Duodenal mucosa (tissue), 2 donors: ENCODE measurements at regions not wholly inside any gene's neighbourhood (a gene's known extent, or its start where the extent isn't known, plus 50 kb on each side); places are given as distances from the start of the nearest gene placed in this dataset.

ENCODE experiments used
- H3K27ac ChIP-seq: one replicate; pipeline ENCODE4 v1.7.0; 2013; ENCODE audit warnings: low read depth, low read length
- H3K27me3 ChIP-seq, 2 donors: one replicate each; pipeline ENCODE4 v1.7.0; 2013; ENCODE audit warnings: low read length in 2 of 2, control low read depth in 1 of 2; ENCODE audit not compliant: insufficient read depth in 2 of 2, control insufficient read depth in 1 of 2
- H3K36me3 ChIP-seq, 2 donors: one replicate each; pipeline ENCODE4 v1.7.0; 2013; ENCODE audit warnings: low read length in 2 of 2, control low read depth in 1 of 2; ENCODE audit not compliant: insufficient read depth in 2 of 2, control insufficient read depth in 1 of 2
- H3K4me1 ChIP-seq, 2 donors: one replicate each; pipeline ENCODE4 v1.7.0; 2013; ENCODE audit warnings: low read length in 2 of 2, control low read depth in 1 of 2; ENCODE audit not compliant: insufficient read depth in 2 of 2, control insufficient read depth in 1 of 2
- H3K4me3 ChIP-seq, 2 donors: one replicate each; pipeline ENCODE4 v1.7.0; 2013; ENCODE audit warnings: low read length in 2 of 2, low read depth in 1 of 2
- H3K9ac ChIP-seq, 2 donors: one replicate each; pipeline ENCODE4 v1.7.0; 2013; ENCODE audit warnings: low read length in 2 of 2, low read depth in 1 of 2
- H3K9me3 ChIP-seq, 2 donors: one replicate each; pipeline ENCODE4 v1.7.0; 2013; ENCODE audit warnings: low read length in 2 of 2, control low read depth in 1 of 2; ENCODE audit not compliant: control insufficient read depth in 1 of 2

DNA sequence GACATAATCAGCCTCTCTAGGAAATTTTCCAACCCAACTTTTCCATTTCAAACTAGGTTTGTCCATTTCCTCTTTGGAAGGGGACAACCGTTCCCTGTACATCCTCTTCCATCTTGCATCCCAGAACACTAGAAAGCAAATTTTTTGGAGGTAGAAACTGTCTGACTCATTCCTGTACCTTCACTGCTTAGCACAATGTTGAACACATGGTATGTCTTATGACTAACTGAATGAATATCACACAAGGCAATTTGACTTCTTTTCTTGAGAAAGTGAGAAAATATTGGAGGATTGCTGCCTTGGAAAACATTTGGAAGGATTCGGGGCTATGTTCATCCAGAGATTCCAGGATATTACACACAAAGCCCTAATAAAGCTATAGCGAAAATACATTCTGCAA, 289.1 kb downstream of the FGFR2 start:
- Histone ChIP-seq H3K4me3 (no peak overlapping the region), H3K27me3 (no peaks in the 10 kb centered on the region), H3K9me3 (no peaks in the 10 kb centered on the region), H3K36me3 (no peaks in the 10 kb centered on the region), H3K9ac (no peak overlapping the region), H3K27ac (no peak overlapping the region), H3K4me1 (peaks cover 0 to 1% of the 10 kb centered on the region in 2 donors)

DNA sequence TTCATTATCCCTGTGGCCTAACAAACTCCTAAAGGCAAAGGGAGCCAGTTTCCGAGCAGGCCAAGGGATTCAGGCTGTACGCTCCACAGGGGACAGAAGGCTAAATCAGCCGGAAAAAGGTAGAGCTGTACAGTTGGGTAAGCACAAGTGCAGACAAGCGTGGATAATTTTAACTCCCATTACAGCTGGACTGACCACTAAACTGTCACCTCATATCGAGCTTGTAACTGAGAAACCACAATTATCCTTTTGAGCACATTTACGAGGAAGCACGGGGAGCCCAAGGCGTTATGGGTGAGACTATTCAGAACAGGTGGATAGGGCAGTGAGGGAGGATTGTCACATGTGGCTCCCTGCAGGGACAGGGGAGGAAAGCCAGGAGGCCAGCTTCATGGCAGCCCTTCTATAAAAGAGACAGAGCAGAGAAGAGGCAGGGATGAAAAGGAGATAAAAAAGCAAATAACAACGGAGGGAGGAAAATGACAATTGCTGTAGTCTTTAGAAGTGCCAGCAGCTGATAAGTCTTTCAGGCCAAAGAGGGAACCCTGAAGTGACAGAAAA, 288.0 kb downstream of the FGFR2 start:
- Histone ChIP-seq H3K27ac (no peak overlapping the region), H3K27me3 (no peaks in the 10 kb centered on the region), H3K4me3 (no peak overlapping the region), H3K36me3 (no peaks in the 10 kb centered on the region), H3K9ac (no peak overlapping the region), H3K4me1 (no peaks in the 10 kb centered on the region), H3K9me3 (no peaks in the 10 kb centered on the region)

DNA sequence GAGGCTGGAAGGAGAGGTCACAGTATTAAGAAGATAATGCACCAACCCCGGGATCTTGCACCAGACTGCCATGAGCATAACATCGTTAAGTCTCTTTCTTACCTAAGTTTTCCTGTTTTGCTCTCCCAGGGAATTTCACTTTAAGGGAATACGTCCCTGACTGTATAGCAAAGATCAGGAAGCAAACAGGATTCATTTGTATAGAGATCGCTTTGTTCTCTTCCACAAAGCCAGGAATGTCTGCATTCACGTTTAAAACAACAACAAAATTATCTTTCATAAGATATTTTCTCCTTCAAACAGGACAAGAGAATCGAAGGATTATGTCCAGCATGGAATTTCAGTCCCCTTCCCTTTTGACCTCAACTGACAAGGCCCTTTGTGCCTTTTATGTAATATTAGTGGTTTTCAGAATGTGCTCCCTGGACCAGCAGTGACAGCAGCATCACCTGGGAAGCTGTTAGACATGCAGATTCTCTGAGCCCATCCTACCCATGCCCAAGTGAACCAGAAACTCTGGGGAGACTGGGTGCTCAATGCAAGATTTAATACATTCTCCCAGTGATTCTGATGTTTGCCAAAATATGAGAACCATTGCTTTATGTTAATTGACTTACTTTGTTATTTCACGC, 286.3 kb downstream of the FGFR2 start:
- Histone ChIP-seq H3K9ac (no peak overlapping the region), H3K27ac (no peak overlapping the region), H3K27me3 (no peaks in the 10 kb centered on the region), H3K36me3 (no peaks in the 10 kb centered on the region), H3K9me3 (no peaks in the 10 kb centered on the region), H3K4me3 (no peak overlapping the region), H3K4me1 (no peaks in the 10 kb centered on the region)

DNA sequence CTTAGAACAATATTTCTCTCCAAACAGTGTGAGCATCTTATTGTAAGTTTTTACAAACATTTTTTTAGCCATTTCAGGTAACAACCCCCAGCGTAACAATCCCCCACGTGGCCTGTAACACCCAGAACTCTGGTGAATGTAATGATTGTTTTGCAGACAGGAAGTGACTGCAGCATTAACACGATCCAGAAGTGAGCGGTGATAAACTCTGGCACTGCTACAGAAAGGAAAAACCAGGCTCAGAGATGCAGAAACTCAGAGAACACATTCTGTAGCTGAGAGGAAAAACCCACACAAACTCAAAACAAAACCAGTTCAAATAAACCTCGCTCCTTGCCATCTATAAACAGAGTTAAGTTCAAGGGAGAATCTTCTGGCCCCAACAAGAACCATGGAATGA, 285.7 kb downstream of the FGFR2 start:
- H3K36me3 ChIP-seq, result no peaks in the 10 kb centered on the region
- no peaks in the 10 kb centered on the region for H3K4me1 ChIP-seq
- H3K27me3 ChIP-seq, result no peaks in the 10 kb centered on the region
- no peak overlapping the region for H3K27ac ChIP-seq
- no peaks in the 10 kb centered on the region for H3K9me3 ChIP-seq
- H3K4me3 ChIP-seq, result no peak overlapping the region
- no peak overlapping the region for H3K9ac ChIP-seq

DNA sequence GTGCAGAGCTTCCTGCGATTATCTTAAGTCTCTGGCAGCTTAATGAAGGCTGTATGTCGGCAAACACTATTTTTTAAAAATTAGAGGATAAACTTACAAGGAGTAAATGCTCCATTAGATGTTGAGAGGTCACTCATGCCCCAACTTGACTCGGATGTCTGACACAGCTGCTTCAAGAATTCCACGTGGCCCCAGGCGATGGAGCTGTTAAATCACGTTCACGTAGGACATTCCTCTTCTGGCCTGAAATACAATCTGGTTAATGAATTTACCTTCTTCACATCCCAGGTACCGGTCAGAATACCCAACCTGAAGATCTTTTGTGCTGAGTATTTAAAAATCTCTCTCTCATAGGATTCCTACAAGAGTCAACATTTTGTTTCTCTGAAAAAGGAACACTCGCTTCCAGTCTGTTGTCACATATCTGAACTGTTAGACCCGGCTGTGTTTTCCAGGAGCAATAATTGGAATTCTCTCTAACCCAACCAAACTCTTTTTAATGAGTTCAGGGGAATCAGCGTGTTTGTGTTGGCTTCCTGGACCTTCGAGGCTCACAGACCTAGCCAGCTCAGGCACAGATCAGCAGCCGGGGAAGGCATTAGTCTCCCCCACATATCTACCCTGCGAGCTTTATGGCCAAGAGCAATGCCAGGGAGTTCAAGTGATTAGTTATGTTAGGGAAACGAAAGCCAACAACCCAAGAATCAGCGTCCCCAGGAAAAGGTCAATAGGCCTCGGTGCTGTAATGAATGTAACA, 284.9 kb downstream of the FGFR2 start:
- Histone ChIP-seq H3K36me3 (no peaks in the 10 kb centered on the region), H3K27me3 (no peaks in the 10 kb centered on the region), H3K4me3 (no peak overlapping the region), H3K27ac (no peak overlapping the region), H3K9ac (no peak overlapping the region), H3K4me1 (no peaks in the 10 kb centered on the region), H3K9me3 (peaks cover 0 to 1% of the 10 kb centered on the region in 2 donors)

DNA sequence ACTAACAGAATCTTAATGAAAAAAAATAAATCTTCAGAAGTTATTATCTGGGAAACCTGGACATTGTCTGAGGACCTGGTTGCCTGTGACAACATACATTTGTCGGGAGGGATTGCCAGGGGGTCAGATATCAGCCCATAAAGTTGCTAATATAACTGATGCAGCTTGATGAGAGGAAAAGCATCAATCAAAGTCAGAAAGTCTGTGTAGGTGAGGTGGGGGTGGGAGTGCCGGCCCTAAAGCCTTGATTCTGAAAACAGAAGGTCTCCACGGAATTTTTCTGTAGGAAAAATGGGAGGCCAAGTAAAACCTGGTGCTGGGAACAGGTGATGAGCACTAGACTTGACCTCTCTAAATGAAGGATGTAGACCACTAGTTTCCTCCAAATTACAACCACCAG, 281.8 kb downstream of the FGFR2 start:
- Histone ChIP-seq H3K4me1 (no peaks in the 10 kb centered on the region), H3K9me3 (peaks cover 0 to 11% of the 10 kb centered on the region in 2 donors), H3K27ac (no peak overlapping the region), H3K9ac (no peak overlapping the region), H3K36me3 (no peaks in the 10 kb centered on the region), H3K4me3 (no peak overlapping the region), H3K27me3 (no peaks in the 10 kb centered on the region)

DNA sequence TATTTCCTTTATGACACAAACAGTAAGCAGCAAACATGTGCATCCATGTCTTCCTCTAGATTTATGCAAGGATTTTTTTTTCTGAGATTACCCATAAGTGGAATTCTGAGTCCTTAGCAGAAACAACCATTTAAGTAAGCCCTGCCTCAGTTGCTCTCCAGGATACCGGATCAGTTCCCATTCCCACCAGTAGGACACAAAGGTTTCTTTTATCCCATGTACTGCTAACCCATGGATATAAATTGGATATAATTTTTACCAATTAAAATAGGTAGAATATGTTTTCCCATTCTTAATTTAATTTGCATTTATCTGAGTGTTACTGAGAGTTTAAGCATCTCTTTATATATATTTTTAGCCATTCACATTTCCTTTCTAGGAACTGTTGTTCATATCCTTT, 280.9 kb downstream of the FGFR2 start:
- Histone ChIP-seq H3K27ac (no peak overlapping the region), H3K9me3 (peaks cover 0 to 11% of the 10 kb centered on the region in 2 donors), H3K4me3 (no peak overlapping the region), H3K4me1 (no peaks in the 10 kb centered on the region), H3K9ac (no peak overlapping the region), H3K36me3 (no peaks in the 10 kb centered on the region), H3K27me3 (no peaks in the 10 kb centered on the region)

DNA sequence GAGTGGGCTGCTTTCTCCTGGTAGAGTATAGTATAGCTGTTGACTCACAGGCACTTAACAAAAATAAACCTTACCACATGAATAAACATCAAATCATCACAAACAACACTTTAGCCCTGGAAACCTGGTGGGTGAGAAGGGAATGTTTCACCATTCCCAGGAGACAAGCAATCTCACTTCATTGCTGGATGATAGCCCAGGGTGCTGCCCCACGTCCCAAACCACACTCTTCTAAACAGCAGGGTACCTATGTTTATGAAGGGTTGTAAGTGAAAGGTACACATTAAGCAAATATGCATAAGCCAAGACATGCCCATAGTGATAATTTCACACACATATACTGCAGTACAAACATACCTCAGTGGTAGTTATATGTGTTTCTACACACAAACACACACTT, 276.2 kb downstream of the FGFR2 start:
- Histone ChIP-seq H3K27ac (no peak overlapping the region), H3K9me3 (peaks cover 0 to 11% of the 10 kb centered on the region in 2 donors), H3K4me1 (no peaks in the 10 kb centered on the region), H3K9ac (no peak overlapping the region), H3K27me3 (peaks cover 0 to 2% of the 10 kb centered on the region in 2 donors), H3K36me3 (no peaks in the 10 kb centered on the region), H3K4me3 (no peak overlapping the region)

DNA sequence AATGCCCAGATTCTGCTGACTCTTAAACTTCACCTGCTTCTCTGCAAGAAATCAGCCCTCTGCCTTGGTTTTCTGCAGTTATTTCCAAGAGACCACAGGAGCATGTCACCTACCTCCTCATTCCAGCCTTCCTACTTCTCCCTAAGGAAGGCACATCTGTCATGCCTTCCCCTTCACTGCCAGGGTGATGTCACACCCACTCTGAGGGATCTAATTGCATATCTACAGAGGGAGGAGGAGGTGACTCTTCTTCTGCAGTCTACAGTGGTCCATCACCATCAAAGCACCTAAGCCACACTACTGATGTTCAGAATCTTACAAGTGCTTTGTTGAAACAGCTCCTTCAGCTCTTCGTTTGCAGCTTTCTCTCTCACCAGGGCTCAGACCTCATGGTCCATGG, 275.5 kb downstream of the FGFR2 start:
- Histone ChIP-seq H3K27me3 (peaks cover 0 to 2% of the 10 kb centered on the region in 2 donors), H3K9me3 (peaks cover 0 to 13% of the 10 kb centered on the region in 2 donors), H3K9ac (no peak overlapping the region), H3K27ac (no peak overlapping the region), H3K36me3 (no peaks in the 10 kb centered on the region), H3K4me1 (no peaks in the 10 kb centered on the region), H3K4me3 (no peak overlapping the region)

DNA sequence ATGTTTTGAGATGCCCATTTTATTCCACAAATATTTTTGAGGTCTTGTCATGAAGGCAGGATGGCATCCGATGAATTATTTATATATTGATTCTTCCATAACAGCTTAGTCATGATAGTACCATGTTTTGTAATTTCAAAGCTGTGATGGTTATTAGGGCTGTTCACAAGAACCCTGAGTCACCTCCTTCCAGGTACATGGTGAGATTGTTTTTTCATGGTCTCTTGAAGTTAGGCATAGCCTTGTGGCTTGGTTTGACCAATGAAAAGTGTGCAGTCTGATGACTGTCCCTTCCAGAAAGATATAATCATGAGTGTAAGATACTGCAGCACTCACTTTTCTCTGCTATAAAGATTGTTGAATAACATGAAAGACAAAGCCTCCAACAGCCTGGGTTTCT, 274.8 kb downstream of the FGFR2 start:
- Histone ChIP-seq H3K27me3 (peaks cover 0 to 2% of the 10 kb centered on the region in 2 donors), H3K4me1 (no peaks in the 10 kb centered on the region), H3K9ac (no peak overlapping the region), H3K9me3 (peaks cover 0 to 11% of the 10 kb centered on the region in 2 donors), H3K36me3 (no peaks in the 10 kb centered on the region), H3K4me3 (no peak overlapping the region), H3K27ac (no peak overlapping the region)
